B cell (primary cell): ENCODE measurements at regions not wholly inside any gene's neighbourhood (a gene's known extent, or its start where the extent isn't known, plus 50 kb on each side); places are given as distances from the start of the nearest gene placed in this dataset.

Source experiments
- ATAC-seq: fragments of 200-7000 bp; cut with Tn5 transposase; one replicate; pipeline ENCODE4 v1.10.0; 2021; ENCODE audit warnings: low read depth, mild to moderate bottlenecking, moderate number of reproducible peaks, moderate library complexity
- CTCF ChIA-PET: fragments of 350-600 bp; sonication (Branson Sonifier 250); formaldehyde crosslinking; loops from one replicate; lab custom pipeline; 2021; ENCODE audit warnings: antibody characterized with exemption, inconsistent platforms; lab: Charles Lee
- POLR2A ChIA-PET: fragments of 350-600 bp; sonication (Branson Sonifier 250); formaldehyde crosslinking; loops from one replicate; lab custom pipeline; 2021; ENCODE audit warnings: antibody characterized with exemption; lab: Charles Lee
- DNase-seq: peaks from one replicate; pipeline ENCODE4 v3.0.0; 2013
- H2AFZ ChIP-seq: 2 replicates; pipeline ENCODE4 v1.6.1; 2012; ENCODE audit warnings: mild to moderate bottlenecking, low read depth, low read length; ENCODE audit not compliant: insufficient read depth, poor library complexity, severe bottlenecking
- H3K27ac ChIP-seq, 2 donors: 1 replicate in 1 of 2; 2 replicates in 1 of 2; pipeline ENCODE4 v1.5.1; 2012 to 2013; ENCODE audit warnings: low read length in 2 of 2, mild to moderate bottlenecking in 2 of 2, moderate library complexity in 1 of 2
- H3K27me3 ChIP-seq, 4 experiments: fragments of 200-600 bp in 1 of 4; sonication (generic) in 1 of 4; replicated peaks in 1 of 4; 1 replicate in 2 of 4; 2 replicates in 2 of 4; pipeline versions ENCODE4 v1.6.1 to v1.7.0; 2013 to 2016; ENCODE audit warnings: low read length in 3 of 4, mild to moderate bottlenecking in 2 of 4, mixed read lengths in 1 of 4, moderate library complexity in 1 of 4; ENCODE audit not compliant: insufficient read depth in 4 of 4, control insufficient read depth in 3 of 4; ENCODE audit errors: control extremely low read depth in 1 of 4
- H3K36me3 ChIP-seq, 2 experiments: replicated peaks in 1 of 2; 1 replicate in 1 of 2; 2 replicates in 1 of 2; pipeline versions ENCODE4 v1.6.1 to v1.7.1; 2013; ENCODE audit warnings: low read length in 1 of 2; ENCODE audit not compliant: insufficient read depth in 2 of 2, control insufficient read depth in 1 of 2; ENCODE audit errors: control extremely low read depth in 1 of 2, extremely low read depth in 1 of 2
- H3K4me1 ChIP-seq, 2 donors: fragments of 200-600 bp in 1 of 2; sonication (generic) in 1 of 2; 1 replicate in 1 of 2; 2 replicates in 1 of 2; pipeline versions ENCODE4 v1.5.1 to v1.6.1; 2013 to 2017; ENCODE audit warnings: low read length in 2 of 2; ENCODE audit not compliant: control insufficient read depth in 2 of 2, insufficient read depth in 2 of 2
- H3K4me2 ChIP-seq: replicated peaks from 2 replicates; pipeline ENCODE3; 2012; ENCODE audit warnings: mild to moderate bottlenecking, low read depth, low read length; ENCODE audit not compliant: poor library complexity, severe bottlenecking
- H3K4me3 ChIP-seq, 5 experiments: fragments of 200-600 bp in 1 of 5; sonication (generic) in 1 of 5; 1 replicate in 3 of 5; 2 replicates in 2 of 5; pipeline versions ENCODE4 v1.5.1 to v1.7.0; 2011 to 2016; ENCODE audit warnings: low read length in 4 of 5, mild to moderate bottlenecking in 4 of 5, low read depth in 2 of 5, control low read depth in 1 of 5, moderate library complexity in 1 of 5; ENCODE audit not compliant: insufficient read depth in 1 of 5; ENCODE audit errors: control extremely low read depth in 1 of 5, extremely low read depth in 1 of 5
- H3K79me2 ChIP-seq: fragments of 200-600 bp; sonication (generic); one replicate; pipeline ENCODE4 v1.6.0; 2016; ENCODE audit warnings: low read length; ENCODE audit not compliant: control insufficient read depth, insufficient read depth
- H3K9ac ChIP-seq: fragments of 200-600 bp; sonication (generic); 2 replicates; pipeline ENCODE4 v1.6.1; 2017; ENCODE audit warnings: mild to moderate bottlenecking, low read length, moderate library complexity
- H3K9me3 ChIP-seq, 3 donors: one replicate each; pipeline versions ENCODE4 v1.6.1 to v1.7.1; 2013; ENCODE audit warnings: low read length in 2 of 3; ENCODE audit not compliant: control insufficient read depth in 2 of 3, insufficient read depth in 1 of 3; ENCODE audit errors: control extremely low read depth in 1 of 3
- H4K20me1 ChIP-seq: 2 replicates; pipeline ENCODE4 v1.6.0; 2012; ENCODE audit warnings: mild to moderate bottlenecking, low read length; ENCODE audit not compliant: insufficient read depth, control insufficient read depth, poor library complexity, severe bottlenecking
- H3K27ac Mint-ChIP-seq: one replicate; pipeline ENCODE4 v1.8.0; 2021; ENCODE audit warnings: mixed read lengths
- H3K27me3 Mint-ChIP-seq: one replicate; pipeline ENCODE4 v1.8.0; 2021; ENCODE audit warnings: mixed read lengths
- H3K4me1 Mint-ChIP-seq: one replicate; pipeline ENCODE4 v1.8.0; 2021; ENCODE audit warnings: mixed read lengths
- H3K4me3 Mint-ChIP-seq: one replicate; pipeline ENCODE4 v1.8.0; 2021; ENCODE audit warnings: mixed read lengths
- H3K9me3 Mint-ChIP-seq: one replicate; pipeline ENCODE4 v1.8.0; 2022; ENCODE audit warnings: mixed read lengths; ENCODE audit not compliant: insufficient read depth
- CTCF ChIP-seq: fragments of 200-600 bp; IDR thresholded peaks from one replicate; pipeline ENCODE4 v1.8.0; 2022; ENCODE audit warnings: antibody characterized with exemption, mild to moderate bottlenecking
- EZH2 ChIP-seq: IDR thresholded peaks from 2 replicates; pipeline ENCODE4 v1.6.1; 2012; ENCODE audit warnings: borderline replicate concordance, low read depth, mild to moderate bottlenecking, moderate library complexity, low read length; ENCODE audit not compliant: insufficient read depth, poor library complexity, severe bottlenecking
- WGBS: methylation state at CpG from one replicate; pipeline ENCODE4 v1.1.5; 2013; ENCODE audit warnings: missing lambda C conversion rate; ENCODE audit not compliant: insufficient coverage; 5-methylcytosine and 5-hydroxymethylcytosine counted together
- intact Hi-C: fragments of 100-400 bp; cut with micrococcal nuclease; formaldehyde crosslinking; loops from one replicate; pipeline ENCODE4 v1.10.0; 2022

GRCh38 chr2:21428754-21429153 is 305.0 kb downstream of the TDRD15 start:
- no peak overlapping the region for H3K27ac ChIP-seq
- WGBS, result no CpG with 5 or more reads among the region's 1 CpG
- no peaks in the 10 kb centered on the region for H3K79me2 ChIP-seq
- H3K36me3 ChIP-seq, result no peaks in the 10 kb centered on the region
- Mint-ChIP-seq H3K9me3 (peaks cover 8% of the 10 kb centered on the region), H3K4me3 (no peak overlapping the region), H3K4me1 (no peaks in the 10 kb centered on the region), H3K27ac (no peak overlapping the region), H3K27me3 (no peaks in the 10 kb centered on the region)
- H3K4me2 ChIP-seq, result no peak overlapping the region
- ATAC-seq (no peak), DNase-seq (no peak)
- H2AFZ ChIP-seq, result no peak overlapping the region
- no peaks in the 10 kb centered on the region for H3K27me3 ChIP-seq
- POLR2A ChIA-PET, result no interaction called here
- H3K4me1 ChIP-seq, result no peaks in the 10 kb centered on the region
- TF ChIP-seq EZH2, result no peak
- H4K20me1 ChIP-seq, result no peaks in the 10 kb centered on the region
- peaks cover 0 to 4% (median 0%) of the 10 kb centered on the region in 3 donors for H3K9me3 ChIP-seq
- H3K9ac ChIP-seq, result no peak overlapping the region
- CTCF ChIA-PET, result no interaction called here
- no peak overlapping the region for H3K4me3 ChIP-seq
- intact Hi-C loops, result no loop called here

- ChIA-PET POLR2A (no interaction called here), CTCF (no interaction called here)
- H3K4me3 Mint-ChIP-seq, result no peak overlapping the region
- TF ChIP-seq EZH2 (no peak), CTCF (no peak)
- no peak overlapping the region for H3K4me3 ChIP-seq
- H3K27ac Mint-ChIP-seq, result no peak overlapping the region
- no peak for DNase-seq
- peaks cover 9% of the 10 kb centered on the region for H3K9me3 Mint-ChIP-seq
- H3K9me3 ChIP-seq, result peaks cover 0 to 4% (median 2%) of the 10 kb centered on the region in 3 donors
- H3K4me1 ChIP-seq, result no peaks in the 10 kb centered on the region
- H3K9ac ChIP-seq, result no peak overlapping the region
- H3K79me2 ChIP-seq, result no peaks in the 10 kb centered on the region
- no peak overlapping the region for H2AFZ ChIP-seq
- no peak overlapping the region for H3K4me2 ChIP-seq
- no CpG with 5 or more reads among the region's 1 CpG for WGBS
- H3K4me1 Mint-ChIP-seq, result no peaks in the 10 kb centered on the region
- H3K27me3 ChIP-seq, result no peaks in the 10 kb centered on the region
- no peak overlapping the region for H3K27ac ChIP-seq
- no peak for ATAC-seq
- intact Hi-C loops, result no loop called here
- H4K20me1 ChIP-seq, result no peaks in the 10 kb centered on the region
- no peaks in the 10 kb centered on the region for H3K27me3 Mint-ChIP-seq
- no peaks in the 10 kb centered on the region for H3K36me3 ChIP-seq
Observed at GRCh38 chr2:21429747-21430146, 306.0 kb downstream of the TDRD15 start.
